GM23338 (cell line): ENCODE measurements at regions not wholly inside any gene's neighbourhood (a gene's known extent, or its start where the extent isn't known, plus 50 kb on each side); places are given as distances from the start of the nearest gene placed in this dataset.

Experiments used
- CREB1 ChIP-seq: fragments of 250-450 bp; sonication (Bioruptor Pico); IDR thresholded peaks from 2 replicates; pipeline ENCODE4 v1.5.0; 2020; ENCODE audit warnings: low read depth, mild to moderate bottlenecking, moderate library complexity
- EZH2 ChIP-seq: fragments of 200-600 bp; sonication (generic); IDR thresholded peaks from one replicate; pipeline ENCODE4 v1.8.0; 2017; ENCODE audit warnings: antibody characterized with exemption, mild to moderate bottlenecking, low read depth; ENCODE audit not compliant: unreplicated experiment
- EZH2phosphoT487 ChIP-seq: fragments of 200-600 bp; sonication (generic); IDR thresholded peaks from one replicate; pipeline ENCODE4 v1.8.1; 2018; ENCODE audit warnings: antibody characterized with exemption; ENCODE audit not compliant: unreplicated experiment
- JUNB ChIP-seq: IDR thresholded peaks from one replicate; pipeline ENCODE4 v1.6.1; 2016; ENCODE audit warnings: antibody characterized with exemption; ENCODE audit not compliant: unreplicated experiment
- POLR2AphosphoS5 ChIP-seq: IDR thresholded peaks from 2 replicates; pipeline ENCODE4 v1.6.1; 2016; ENCODE audit warnings: antibody characterized with exemption, low read depth
- STAT1 ChIP-seq: IDR thresholded peaks from one replicate; pipeline ENCODE4 v1.6.1; 2016; ENCODE audit warnings: antibody characterized with exemption; ENCODE audit not compliant: unreplicated experiment
- ZNF114 ChIP-seq: fragments of 250-450 bp; sonication (Bioruptor Pico); IDR thresholded peaks from 2 replicates; pipeline ENCODE4 v1.5.0; 2020; ENCODE audit warnings: mild to moderate bottlenecking, moderate library complexity
- ZNF331 ChIP-seq: fragments of 250-450 bp; sonication (Bioruptor Pico); IDR thresholded peaks from 2 replicates; pipeline ENCODE4 v1.5.0; 2020; ENCODE audit warnings: low read depth, mild to moderate bottlenecking, moderate library complexity
- TF ChIP-seq, protein P1 (sequence below), 2 experiments: fragments of 200-600 bp in 1 of 2; sonication (generic) in 1 of 2; conservative IDR thresholded peaks; 2 replicates each; pipeline versions ENCODE4 v1.5.1 to v1.6.1; 2016 to 2017; ENCODE audit warnings: antibody characterized with exemption in 2 of 2, low read depth in 2 of 2, mild to moderate bottlenecking in 2 of 2, moderate library complexity in 1 of 2
- TF ChIP-seq, protein P2 (sequence below): IDR thresholded peaks from 2 replicates; pipeline ENCODE4 v1.6.1; 2016; ENCODE audit warnings: antibody characterized with exemption
- TF ChIP-seq, protein P3 (sequence below): IDR thresholded peaks from one replicate; pipeline ENCODE4 v1.6.1; 2018; ENCODE audit warnings: antibody characterized with exemption; ENCODE audit not compliant: unreplicated experiment
- TF ChIP-seq, protein P4 (sequence below): fragments of 250-450 bp; sonication (Bioruptor Pico); IDR thresholded peaks from 2 replicates; pipeline ENCODE4 v1.5.0; 2020; ENCODE audit warnings: mild to moderate bottlenecking, moderate library complexity

DNA sequence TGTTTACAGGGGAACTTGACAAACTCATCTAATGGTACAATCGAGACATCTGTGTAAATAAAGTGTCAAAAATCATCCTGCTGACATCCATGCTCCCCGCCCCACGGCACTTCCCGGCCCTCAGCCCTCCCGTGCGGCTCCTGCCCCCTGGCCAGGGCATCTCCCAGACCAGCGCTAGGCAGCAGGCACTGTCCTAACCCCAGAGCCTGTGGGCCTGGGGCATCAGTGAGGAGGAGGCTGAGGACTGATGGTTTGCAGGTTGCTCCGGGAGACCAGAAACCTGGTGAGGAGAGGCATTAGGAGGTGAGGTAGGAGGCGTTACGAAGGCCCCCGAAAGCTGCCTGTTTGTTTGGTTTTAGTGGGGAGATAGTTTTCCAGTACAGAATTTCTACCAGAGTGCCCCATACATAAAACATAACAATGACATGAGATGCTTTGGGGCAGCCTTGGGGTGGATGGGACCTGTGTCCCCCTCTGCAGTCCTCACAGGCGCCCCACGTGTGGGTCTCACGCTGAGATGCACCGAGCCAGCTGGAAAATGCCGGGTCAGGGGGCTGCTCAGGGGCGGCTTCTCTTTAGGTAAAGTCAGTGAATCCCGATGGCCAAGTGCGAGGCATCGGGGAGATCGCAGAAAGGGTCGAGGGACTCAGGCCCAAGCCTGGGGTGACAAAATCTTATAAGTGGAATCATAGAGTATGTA, 114.2 kb downstream of the RTP5 start:
- TF ChIP-seq, protein P1, sequence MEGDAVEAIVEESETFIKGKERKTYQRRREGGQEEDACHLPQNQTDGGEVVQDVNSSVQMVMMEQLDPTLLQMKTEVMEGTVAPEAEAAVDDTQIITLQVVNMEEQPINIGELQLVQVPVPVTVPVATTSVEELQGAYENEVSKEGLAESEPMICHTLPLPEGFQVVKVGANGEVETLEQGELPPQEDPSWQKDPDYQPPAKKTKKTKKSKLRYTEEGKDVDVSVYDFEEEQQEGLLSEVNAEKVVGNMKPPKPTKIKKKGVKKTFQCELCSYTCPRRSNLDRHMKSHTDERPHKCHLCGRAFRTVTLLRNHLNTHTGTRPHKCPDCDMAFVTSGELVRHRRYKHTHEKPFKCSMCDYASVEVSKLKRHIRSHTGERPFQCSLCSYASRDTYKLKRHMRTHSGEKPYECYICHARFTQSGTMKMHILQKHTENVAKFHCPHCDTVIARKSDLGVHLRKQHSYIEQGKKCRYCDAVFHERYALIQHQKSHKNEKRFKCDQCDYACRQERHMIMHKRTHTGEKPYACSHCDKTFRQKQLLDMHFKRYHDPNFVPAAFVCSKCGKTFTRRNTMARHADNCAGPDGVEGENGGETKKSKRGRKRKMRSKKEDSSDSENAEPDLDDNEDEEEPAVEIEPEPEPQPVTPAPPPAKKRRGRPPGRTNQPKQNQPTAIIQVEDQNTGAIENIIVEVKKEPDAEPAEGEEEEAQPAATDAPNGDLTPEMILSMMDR (conservative IDR thresholded peaks at IDR 0.05; ENCODE audit: low read depth in 2 of 2): no peak
- TF ChIP-seq, protein P2, sequence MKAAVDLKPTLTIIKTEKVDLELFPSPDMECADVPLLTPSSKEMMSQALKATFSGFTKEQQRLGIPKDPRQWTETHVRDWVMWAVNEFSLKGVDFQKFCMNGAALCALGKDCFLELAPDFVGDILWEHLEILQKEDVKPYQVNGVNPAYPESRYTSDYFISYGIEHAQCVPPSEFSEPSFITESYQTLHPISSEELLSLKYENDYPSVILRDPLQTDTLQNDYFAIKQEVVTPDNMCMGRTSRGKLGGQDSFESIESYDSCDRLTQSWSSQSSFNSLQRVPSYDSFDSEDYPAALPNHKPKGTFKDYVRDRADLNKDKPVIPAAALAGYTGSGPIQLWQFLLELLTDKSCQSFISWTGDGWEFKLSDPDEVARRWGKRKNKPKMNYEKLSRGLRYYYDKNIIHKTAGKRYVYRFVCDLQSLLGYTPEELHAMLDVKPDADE: no peak
- TF ChIP-seq POLR2AphosphoS5 (no peak), EZH2 (no peak), EZH2phosphoT487 (no peak), JUNB (no peak), CREB1 (CRISPR knock-in tag) (no peak), ZNF331 (no peak), ZNF114 (CRISPR knock-in tag) (no peak), STAT1 (no peak)
- TF ChIP-seq, protein P3, sequence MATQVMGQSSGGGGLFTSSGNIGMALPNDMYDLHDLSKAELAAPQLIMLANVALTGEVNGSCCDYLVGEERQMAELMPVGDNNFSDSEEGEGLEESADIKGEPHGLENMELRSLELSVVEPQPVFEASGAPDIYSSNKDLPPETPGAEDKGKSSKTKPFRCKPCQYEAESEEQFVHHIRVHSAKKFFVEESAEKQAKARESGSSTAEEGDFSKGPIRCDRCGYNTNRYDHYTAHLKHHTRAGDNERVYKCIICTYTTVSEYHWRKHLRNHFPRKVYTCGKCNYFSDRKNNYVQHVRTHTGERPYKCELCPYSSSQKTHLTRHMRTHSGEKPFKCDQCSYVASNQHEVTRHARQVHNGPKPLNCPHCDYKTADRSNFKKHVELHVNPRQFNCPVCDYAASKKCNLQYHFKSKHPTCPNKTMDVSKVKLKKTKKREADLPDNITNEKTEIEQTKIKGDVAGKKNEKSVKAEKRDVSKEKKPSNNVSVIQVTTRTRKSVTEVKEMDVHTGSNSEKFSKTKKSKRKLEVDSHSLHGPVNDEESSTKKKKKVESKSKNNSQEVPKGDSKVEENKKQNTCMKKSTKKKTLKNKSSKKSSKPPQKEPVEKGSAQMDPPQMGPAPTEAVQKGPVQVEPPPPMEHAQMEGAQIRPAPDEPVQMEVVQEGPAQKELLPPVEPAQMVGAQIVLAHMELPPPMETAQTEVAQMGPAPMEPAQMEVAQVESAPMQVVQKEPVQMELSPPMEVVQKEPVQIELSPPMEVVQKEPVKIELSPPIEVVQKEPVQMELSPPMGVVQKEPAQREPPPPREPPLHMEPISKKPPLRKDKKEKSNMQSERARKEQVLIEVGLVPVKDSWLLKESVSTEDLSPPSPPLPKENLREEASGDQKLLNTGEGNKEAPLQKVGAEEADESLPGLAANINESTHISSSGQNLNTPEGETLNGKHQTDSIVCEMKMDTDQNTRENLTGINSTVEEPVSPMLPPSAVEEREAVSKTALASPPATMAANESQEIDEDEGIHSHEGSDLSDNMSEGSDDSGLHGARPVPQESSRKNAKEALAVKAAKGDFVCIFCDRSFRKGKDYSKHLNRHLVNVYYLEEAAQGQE: no peak
- TF ChIP-seq, protein P4, sequence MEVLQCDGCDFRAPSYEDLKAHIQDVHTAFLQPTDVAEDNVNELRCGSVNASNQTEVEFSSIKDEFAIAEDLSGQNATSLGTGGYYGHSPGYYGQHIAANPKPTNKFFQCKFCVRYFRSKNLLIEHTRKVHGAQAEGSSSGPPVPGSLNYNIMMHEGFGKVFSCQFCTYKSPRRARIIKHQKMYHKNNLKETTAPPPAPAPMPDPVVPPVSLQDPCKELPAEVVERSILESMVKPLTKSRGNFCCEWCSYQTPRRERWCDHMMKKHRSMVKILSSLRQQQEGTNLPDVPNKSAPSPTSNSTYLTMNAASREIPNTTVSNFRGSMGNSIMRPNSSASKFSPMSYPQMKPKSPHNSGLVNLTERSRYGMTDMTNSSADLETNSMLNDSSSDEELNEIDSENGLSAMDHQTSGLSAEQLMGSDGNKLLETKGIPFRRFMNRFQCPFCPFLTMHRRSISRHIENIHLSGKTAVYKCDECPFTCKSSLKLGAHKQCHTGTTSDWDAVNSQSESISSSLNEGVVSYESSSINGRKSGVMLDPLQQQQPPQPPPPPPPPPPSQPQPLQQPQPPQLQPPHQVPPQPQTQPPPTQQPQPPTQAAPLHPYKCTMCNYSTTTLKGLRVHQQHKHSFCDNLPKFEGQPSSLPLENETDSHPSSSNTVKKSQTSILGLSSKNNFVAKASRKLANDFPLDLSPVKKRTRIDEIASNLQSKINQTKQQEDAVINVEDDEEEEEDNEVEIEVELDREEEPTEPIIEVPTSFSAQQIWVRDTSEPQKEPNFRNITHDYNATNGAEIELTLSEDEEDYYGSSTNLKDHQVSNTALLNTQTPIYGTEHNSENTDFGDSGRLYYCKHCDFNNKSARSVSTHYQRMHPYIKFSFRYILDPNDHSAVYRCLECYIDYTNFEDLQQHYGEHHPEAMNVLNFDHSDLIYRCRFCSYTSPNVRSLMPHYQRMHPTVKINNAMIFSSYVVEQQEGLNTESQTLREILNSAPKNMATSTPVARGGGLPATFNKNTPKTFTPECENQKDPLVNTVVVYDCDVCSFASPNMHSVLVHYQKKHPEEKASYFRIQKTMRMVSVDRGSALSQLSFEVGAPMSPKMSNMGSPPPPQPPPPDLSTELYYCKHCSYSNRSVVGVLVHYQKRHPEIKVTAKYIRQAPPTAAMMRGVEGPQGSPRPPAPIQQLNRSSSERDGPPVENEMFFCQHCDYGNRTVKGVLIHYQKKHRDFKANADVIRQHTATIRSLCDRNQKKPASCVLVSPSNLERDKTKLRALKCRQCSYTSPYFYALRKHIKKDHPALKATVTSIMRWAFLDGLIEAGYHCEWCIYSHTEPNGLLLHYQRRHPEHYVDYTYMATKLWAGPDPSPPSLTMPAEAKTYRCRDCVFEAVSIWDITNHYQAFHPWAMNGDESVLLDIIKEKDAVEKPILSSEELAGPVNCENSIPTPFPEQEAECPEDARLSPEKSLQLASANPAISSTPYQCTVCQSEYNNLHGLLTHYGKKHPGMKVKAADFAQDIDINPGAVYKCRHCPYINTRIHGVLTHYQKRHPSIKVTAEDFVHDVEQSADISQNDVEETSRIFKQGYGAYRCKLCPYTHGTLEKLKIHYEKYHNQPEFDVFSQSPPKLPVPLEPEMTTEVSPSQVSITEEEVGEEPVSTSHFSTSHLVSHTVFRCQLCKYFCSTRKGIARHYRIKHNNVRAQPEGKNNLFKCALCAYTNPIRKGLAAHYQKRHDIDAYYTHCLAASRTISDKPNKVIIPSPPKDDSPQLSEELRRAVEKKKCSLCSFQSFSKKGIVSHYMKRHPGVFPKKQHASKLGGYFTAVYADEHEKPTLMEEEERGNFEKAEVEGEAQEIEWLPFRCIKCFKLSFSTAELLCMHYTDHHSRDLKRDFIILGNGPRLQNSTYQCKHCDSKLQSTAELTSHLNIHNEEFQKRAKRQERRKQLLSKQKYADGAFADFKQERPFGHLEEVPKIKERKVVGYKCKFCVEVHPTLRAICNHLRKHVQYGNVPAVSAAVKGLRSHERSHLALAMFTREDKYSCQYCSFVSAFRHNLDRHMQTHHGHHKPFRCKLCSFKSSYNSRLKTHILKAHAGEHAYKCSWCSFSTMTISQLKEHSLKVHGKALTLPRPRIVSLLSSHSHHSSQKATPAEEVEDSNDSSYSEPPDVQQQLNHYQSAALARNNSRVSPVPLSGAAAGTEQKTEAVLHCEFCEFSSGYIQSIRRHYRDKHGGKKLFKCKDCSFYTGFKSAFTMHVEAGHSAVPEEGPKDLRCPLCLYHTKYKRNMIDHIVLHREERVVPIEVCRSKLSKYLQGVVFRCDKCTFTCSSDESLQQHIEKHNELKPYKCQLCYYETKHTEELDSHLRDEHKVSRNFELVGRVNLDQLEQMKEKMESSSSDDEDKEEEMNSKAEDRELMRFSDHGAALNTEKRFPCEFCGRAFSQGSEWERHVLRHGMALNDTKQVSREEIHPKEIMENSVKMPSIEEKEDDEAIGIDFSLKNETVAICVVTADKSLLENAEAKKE (CRISPR knock-in tag): no peak
